CD4-positive, CD25-positive, alpha-beta regulatory T cell (primary cell): ENCODE measurements at regions not wholly inside any gene's neighbourhood (a gene's known extent, or its start where the extent isn't known, plus 50 kb on each side); places are given as distances from the start of the nearest gene placed in this dataset.
"Not testable (repeated sequence)": the region's sequence is repeated elsewhere in the genome, so short reads cannot be mapped to it uniquely, and the experiment has no call there.

Source experiments
- ATAC-seq, 2 donors: fragments of 150-1000 bp; cut with Tn5 transposase; one replicate each; pipeline ENCODE4 v1.10.0; 2021; ENCODE audit warnings: low read depth in 2 of 2, moderate number of reproducible peaks in 2 of 2, moderate library complexity in 1 of 2
- DNase-seq, 3 donors: peaks; one replicate each; pipeline versions ENCODE4 v3.0.0 to v3.0.0-alpha.2; 2012 to 2022; ENCODE audit warnings: mixed read lengths in 1 of 3
- H3K27ac ChIP-seq: one replicate; pipeline ENCODE4 v1.7.0; 2013; ENCODE audit warnings: mild to moderate bottlenecking, low read length; ENCODE audit not compliant: insufficient read depth, poor library complexity, severe bottlenecking
- H3K27me3 ChIP-seq: one replicate; pipeline ENCODE4 v1.7.0; 2013; ENCODE audit warnings: low read length; ENCODE audit not compliant: control insufficient read depth, insufficient read depth
- H3K36me3 ChIP-seq: one replicate; pipeline ENCODE4 v1.7.0; 2013; ENCODE audit warnings: mild to moderate bottlenecking, low read length, moderate library complexity; ENCODE audit not compliant: control insufficient read depth, insufficient read depth
- H3K4me1 ChIP-seq: 2 replicates; pipeline ENCODE4 v1.7.0; 2013; ENCODE audit warnings: mild to moderate bottlenecking, low read length; ENCODE audit not compliant: insufficient read depth, control insufficient read depth, poor library complexity, severe bottlenecking
- H3K4me3 ChIP-seq: one replicate; pipeline ENCODE4 v1.7.0; 2013; ENCODE audit warnings: low read depth, mild to moderate bottlenecking, low read length, moderate library complexity
- H3K9me3 ChIP-seq, 2 experiments: 1 replicate in 1 of 2; 2 replicates in 1 of 2; pipeline ENCODE4 v1.7.0; 2013; ENCODE audit warnings: low read length in 2 of 2, mild to moderate bottlenecking in 1 of 2, moderate library complexity in 1 of 2; ENCODE audit not compliant: control insufficient read depth in 2 of 2
- H3K27ac Mint-ChIP-seq, 3 donors: one replicate each; pipeline ENCODE4 v1.8.0; 2020 to 2022; ENCODE audit warnings: mild to moderate bottlenecking in 3 of 3, mixed read lengths in 3 of 3, moderate library complexity in 2 of 3
- H3K27me3 Mint-ChIP-seq: one replicate; pipeline ENCODE4 v1.8.0; 2022; ENCODE audit warnings: mild to moderate bottlenecking, mixed read lengths
- H3K36me3 Mint-ChIP-seq: one replicate; pipeline ENCODE4 v1.8.0; 2020; ENCODE audit warnings: mixed read lengths
- H3K4me1 Mint-ChIP-seq, 4 donors: one replicate each; pipeline ENCODE4 v1.8.0; 2020 to 2022; ENCODE audit warnings: mixed read lengths in 4 of 4, mild to moderate bottlenecking in 1 of 4
- H3K4me3 Mint-ChIP-seq, 4 donors: one replicate each; pipeline ENCODE4 v1.8.0; 2020 to 2022; ENCODE audit warnings: mild to moderate bottlenecking in 4 of 4, mixed read lengths in 4 of 4, moderate library complexity in 3 of 4
- H3K9me3 Mint-ChIP-seq, 7 donors: one replicate each; pipeline ENCODE4 v1.8.0; 2020 to 2022; ENCODE audit warnings: mixed read lengths in 7 of 7, mild to moderate bottlenecking in 3 of 7, moderate library complexity in 2 of 7

- no peaks in the 10 kb centered on the region for H3K36me3 ChIP-seq
- H3K36me3 Mint-ChIP-seq, result no peaks in the 10 kb centered on the region
- no peaks in the 10 kb centered on the region for H3K4me1 ChIP-seq
- no peak overlapping the region for H3K27ac ChIP-seq
- H3K4me3 ChIP-seq, result no peak overlapping the region
- H3K4me3 Mint-ChIP-seq, result no peak overlapping the region
- no peaks in the 10 kb centered on the region for H3K9me3 ChIP-seq
- ATAC-seq (no peak), DNase-seq (no peak)
- H3K9me3 Mint-ChIP-seq, result peaks cover 0 to 2% (median 0%) of the 10 kb centered on the region in 7 donors
- H3K27me3 Mint-ChIP-seq, result peaks cover 6% of the 10 kb centered on the region
- H3K27me3 ChIP-seq, result no peaks in the 10 kb centered on the region
- H3K4me1 Mint-ChIP-seq, result no peaks in the 10 kb centered on the region
- no peak overlapping the region for H3K27ac Mint-ChIP-seq
These were observed 57.7 kb upstream of the AADACL2 start for GRCh38 chr3:151675858-151676615.

GRCh38 chr3:151673974-151674373, 59.8 kb upstream of the AADACL2 start:
- ATAC-seq (no peak), DNase-seq (no peak)
- Mint-ChIP-seq H3K4me3 (no peak overlapping the region), H3K4me1 (no peaks in the 10 kb centered on the region), H3K27ac (no peak overlapping the region), H3K9me3 (peaks cover 0 to 3% (median 0%) of the 10 kb centered on the region in 7 donors), H3K36me3 (no peaks in the 10 kb centered on the region), H3K27me3 (peaks cover 6% of the 10 kb centered on the region)
- no peaks in the 10 kb centered on the region for H3K27me3 ChIP-seq
- H3K27ac ChIP-seq, result no peak overlapping the region
- no peak overlapping the region for H3K4me3 ChIP-seq
- H3K36me3 ChIP-seq, result no peaks in the 10 kb centered on the region
- no peaks in the 10 kb centered on the region for H3K9me3 ChIP-seq
- no peaks in the 10 kb centered on the region for H3K4me1 ChIP-seq

DNA sequence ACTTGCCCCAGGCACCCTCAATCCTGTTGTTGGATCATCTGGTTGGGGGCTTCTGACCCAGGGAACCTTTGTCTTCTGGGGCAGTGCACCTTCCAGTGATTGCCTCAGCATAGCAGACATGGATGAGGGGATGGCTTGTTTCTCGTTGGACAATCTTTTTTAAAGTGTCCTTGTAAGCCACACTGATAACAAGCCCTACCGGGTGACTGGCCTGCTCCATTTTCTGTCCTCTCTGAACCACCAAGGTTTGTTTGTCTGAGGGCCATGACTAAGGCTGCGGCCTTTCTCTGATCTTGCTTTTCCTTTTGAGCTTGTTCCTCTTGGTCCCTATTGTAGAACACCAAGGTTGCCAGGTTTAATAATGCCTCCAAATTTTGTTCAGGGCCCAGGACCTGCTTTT, 66.0 kb upstream of the AADACL2 start:
- not testable (repeated sequence) for H3K36me3 ChIP-seq, DNase-seq, H3K4me1 ChIP-seq, H3K4me1 Mint-ChIP-seq, H3K27ac ChIP-seq, H3K27me3 Mint-ChIP-seq, H3K4me3 Mint-ChIP-seq, H3K4me3 ChIP-seq, ATAC-seq, H3K9me3 ChIP-seq, H3K27me3 ChIP-seq, H3K36me3 Mint-ChIP-seq, H3K9me3 Mint-ChIP-seq, H3K27ac Mint-ChIP-seq

GRCh38 chr3:151660885-151661284, 72.8 kb upstream of the AADACL2 start:
- DNase-seq, result no peak
- Histone ChIP-seq H3K27ac (no peak overlapping the region), H3K36me3 (no peaks in the 10 kb centered on the region), H3K27me3 (no peaks in the 10 kb centered on the region), H3K9me3 (no peaks in the 10 kb centered on the region), H3K4me3 (no peak overlapping the region), H3K4me1 (no peaks in the 10 kb centered on the region)
- Mint-ChIP-seq H3K9me3 (peaks cover 0 to 2% (median 0%) of the 10 kb centered on the region in 7 donors), H3K36me3 (no peaks in the 10 kb centered on the region), H3K4me1 (no peaks in the 10 kb centered on the region), H3K4me3 (no peak overlapping the region), H3K27ac (no peak overlapping the region), H3K27me3 (no peaks in the 10 kb centered on the region)
- no peak for ATAC-seq

GRCh38 chr3:151644986-151645385, 88.7 kb upstream of the AADACL2 start:
- H3K4me1 ChIP-seq, result no peaks in the 10 kb centered on the region
- H3K36me3 Mint-ChIP-seq, result no peaks in the 10 kb centered on the region
- no peaks in the 10 kb centered on the region for H3K9me3 ChIP-seq
- no peaks in the 10 kb centered on the region for H3K4me1 Mint-ChIP-seq
- H3K9me3 Mint-ChIP-seq, result peaks cover 0 to 7% (median 0%) of the 10 kb centered on the region in 7 donors
- ATAC-seq, result no peak
- H3K4me3 Mint-ChIP-seq, result no peak overlapping the region
- DNase-seq, result no peak
- H3K27me3 Mint-ChIP-seq, result no peaks in the 10 kb centered on the region
- no peak overlapping the region for H3K4me3 ChIP-seq
- no peak overlapping the region for H3K27ac ChIP-seq
- H3K36me3 ChIP-seq, result no peaks in the 10 kb centered on the region
- H3K27me3 ChIP-seq, result no peaks in the 10 kb centered on the region
- H3K27ac Mint-ChIP-seq, result no peak overlapping the region

GRCh38 chr3:151644020-151644620, 89.6 kb upstream of the AADACL2 start:
- H3K9me3 ChIP-seq, result no peaks in the 10 kb centered on the region
- Mint-ChIP-seq H3K27me3 (no peaks in the 10 kb centered on the region), H3K27ac (no peak overlapping the region), H3K4me1 (no peaks in the 10 kb centered on the region), H3K36me3 (no peaks in the 10 kb centered on the region), H3K4me3 (no peak overlapping the region), H3K9me3 (peaks cover 0 to 3% (median 0%) of the 10 kb centered on the region in 7 donors)
- no peak overlapping the region for H3K4me3 ChIP-seq
- ATAC-seq (no peak), DNase-seq (no peak)
- no peaks in the 10 kb centered on the region for H3K27me3 ChIP-seq
- H3K4me1 ChIP-seq, result no peaks in the 10 kb centered on the region
- H3K27ac ChIP-seq, result no peak overlapping the region
- no peaks in the 10 kb centered on the region for H3K36me3 ChIP-seq

DNA sequence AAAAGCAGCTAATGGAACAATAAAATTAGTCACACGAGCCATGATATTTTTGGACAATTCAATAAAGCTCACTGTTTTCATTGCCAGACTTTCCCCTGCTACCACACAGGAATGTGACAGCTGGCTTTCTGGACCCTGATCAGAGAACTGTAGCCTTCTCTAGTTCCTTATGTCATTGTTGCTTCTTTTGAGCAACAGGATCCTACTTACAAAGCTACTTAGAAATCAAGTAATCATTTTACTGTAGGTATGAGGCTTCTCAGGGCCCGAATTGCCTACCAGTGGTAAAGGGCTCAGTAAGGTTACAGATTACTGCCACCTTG, 94.3 kb upstream of the AADACL2 start:
- Histone ChIP-seq H3K27ac (no peak overlapping the region), H3K4me3 (no peak overlapping the region), H3K36me3 (no peaks in the 10 kb centered on the region), H3K27me3 (no peaks in the 10 kb centered on the region), H3K4me1 (no peaks in the 10 kb centered on the region), H3K9me3 (no peaks in the 10 kb centered on the region)
- H3K27me3 Mint-ChIP-seq, result no peaks in the 10 kb centered on the region
- no peak overlapping the region for H3K4me3 Mint-ChIP-seq
- ATAC-seq (no peak), DNase-seq (no peak)
- no peaks in the 10 kb centered on the region for H3K4me1 Mint-ChIP-seq
- H3K27ac Mint-ChIP-seq, result no peak overlapping the region
- no peaks in the 10 kb centered on the region for H3K36me3 Mint-ChIP-seq
- H3K9me3 Mint-ChIP-seq, result peaks cover 0 to 5% (median 0%) of the 10 kb centered on the region in 7 donors
